ENCODE measurements at regions not wholly inside any gene's neighbourhood (a gene's known extent, or its start where the extent isn't known, plus 50 kb on each side); places are given as distances from the start of the nearest gene placed in this dataset.

DNA sequence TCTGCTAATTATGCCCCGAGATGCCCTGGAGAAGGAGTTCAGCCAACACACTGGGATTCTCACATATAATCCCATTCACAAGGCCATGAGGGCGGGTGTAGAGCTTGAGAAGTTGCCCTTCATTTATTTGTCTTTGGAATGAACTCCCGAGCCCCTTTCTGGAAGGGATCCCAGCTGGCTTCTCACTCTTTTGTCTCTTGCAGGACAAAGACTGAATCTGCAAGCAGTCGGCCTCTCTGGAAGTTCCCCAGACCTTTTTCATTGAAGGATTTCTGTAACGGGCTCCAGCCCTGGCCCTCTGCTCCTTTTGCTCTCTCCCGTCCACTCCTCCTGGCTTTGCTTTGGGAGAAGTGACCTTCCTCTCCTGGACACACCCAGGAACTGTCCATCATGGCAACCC is 163.3 kb upstream of the SFSWAP start:
- Histone ChIP-seq H2AK5ac (ENCODE audit: low read depth, low read length) (no peak overlapping the region), H2BK15ac (ENCODE audit: low read depth, low read length) (no peak overlapping the region), H3K79me1 (ENCODE audit: low read depth in 1 of 2, low read length in 2 of 2) (no peaks in the 10 kb centered on the region), H4K5ac (ENCODE audit: low read depth, low read length) (no peak overlapping the region), H4K8ac (ENCODE audit: low read depth in 2 of 2, low read length in 2 of 2) (no peak overlapping the region), H2BK5ac (ENCODE audit: low read depth, low read length, poor library complexity, severe bottlenecking) (no peak overlapping the region), H2BK120ac (ENCODE audit: low read depth, low read length) (no peak overlapping the region), H3K56ac (ENCODE audit: extremely low read depth, insufficient read depth, low read length) (no peak overlapping the region), H3K14ac (replicated peaks; ENCODE audit: low read depth, low read length) (no peak overlapping the region), H3K9me1 (ENCODE audit: insufficient read depth, low read length) (no peaks in the 10 kb centered on the region), H3K18ac (ENCODE audit: low read depth, low read length) (no peak overlapping the region), H3K36me3 (ENCODE audit: control insufficient read depth, insufficient read depth, low read length) (no peaks in the 10 kb centered on the region), H3K4me3 (ENCODE audit: insufficient read depth, low read depth, low read length) (no peak overlapping the region), H3K9ac (ENCODE audit: low read depth, low read length) (no peak overlapping the region), H3K27me3 (ENCODE audit: control insufficient read depth, insufficient read depth, low read length) (no peaks in the 10 kb centered on the region), H2AFZ (replicated peaks; ENCODE audit: low read length, poor library complexity) (no peak overlapping the region), H3K23ac (ENCODE audit: low read depth, low read length) (no peak overlapping the region), H2BK20ac (ENCODE audit: low read depth, low read length) (no peak overlapping the region), H4K20me1 (ENCODE audit: insufficient read depth, low read length) (no peaks in the 10 kb centered on the region), H3K9me3 (ENCODE audit: control insufficient read depth, insufficient read depth, low read length) (peaks cover 23% of the 10 kb centered on the region), H3K4me2 (ENCODE audit: low read depth, low read length) (no peak overlapping the region), H3K27ac (ENCODE audit: insufficient read depth, low read length) (no peak overlapping the region), H3K4me1 (ENCODE audit: control insufficient read depth, insufficient read depth, low read length) (no peaks in the 10 kb centered on the region), H2AK9ac (replicated peaks; ENCODE audit: low read depth, low read length, poor library complexity) (no peak overlapping the region), H3K4ac (ENCODE audit: low read depth, low read length) (no peak overlapping the region), H4K91ac (ENCODE audit: insufficient read depth, low read depth, low read length) (no peak overlapping the region)
- POLR2A ChIA-PET (ENCODE audit: unreplicated experiment): no interaction called here
- DNase-seq: no peak
- 25% methylated on average over 1 of the region's 6 CpGs; no CpG with 5 or more reads in 1 of the 2 experiments for WGBS, 2 experiments (ENCODE audit: extremely low coverage in 2 of 2, insufficient read length in 1 of 2)
- no peak for ATAC-seq (ENCODE audit: low read depth)
- no TSS peak for BruUV-seq (replicated peaks)
- dilution Hi-C loops (cut with HindIII; ENCODE audit: low sequenced_read_pairs, unreplicated experiment) (no loop called here), in situ Hi-C loops (cut with MboI; ENCODE audit: low sequenced_read_pairs) (no loop called here), intact Hi-C loops (cut with micrococcal nuclease) (no loop called here)
- TF ChIP-seq FOS (IDR thresholded peaks at IDR 0.05; ENCODE audit: low read depth, low read length) (no peak), RCOR1 (IDR thresholded peaks at IDR 0.05; ENCODE audit: insufficient replicate concordance, low read length) (no peak), MXI1 (IDR thresholded peaks at IDR 0.05; ENCODE audit: borderline replicate concordance, low read depth, low read length) (no peak), RFX5 (IDR thresholded peaks at IDR 0.05; ENCODE audit: low read depth, low read length) (no peak), CHD1 (IDR thresholded peaks at IDR 0.05; ENCODE audit: low read depth, low read length) (no peak), MAZ (IDR thresholded peaks at IDR 0.05; ENCODE audit: borderline replicate concordance, low read depth, low read length) (no peak), SMC3 (IDR thresholded peaks at IDR 0.05; ENCODE audit: low read depth, low read length) (no peak), POLR2A (IDR thresholded peaks at IDR 0.05; ENCODE audit: low read depth, low read length) (no peak), CEBPB (IDR thresholded peaks at IDR 0.05; ENCODE audit: low read depth, low read length) (no peak), BHLHE40 (IDR thresholded peaks at IDR 0.05; ENCODE audit: low read depth, low read length) (no peak), RAD21 (IDR thresholded peaks at IDR 0.05; ENCODE audit: low read length) (no peak), NFE2L2 (IDR thresholded peaks at IDR 0.05; ENCODE audit: low read depth, low read length) (no peak), MAFK (IDR thresholded peaks at IDR 0.05; ENCODE audit: low read depth, low read length) (no peak)
- TF ChIP-seq, protein P1, sequence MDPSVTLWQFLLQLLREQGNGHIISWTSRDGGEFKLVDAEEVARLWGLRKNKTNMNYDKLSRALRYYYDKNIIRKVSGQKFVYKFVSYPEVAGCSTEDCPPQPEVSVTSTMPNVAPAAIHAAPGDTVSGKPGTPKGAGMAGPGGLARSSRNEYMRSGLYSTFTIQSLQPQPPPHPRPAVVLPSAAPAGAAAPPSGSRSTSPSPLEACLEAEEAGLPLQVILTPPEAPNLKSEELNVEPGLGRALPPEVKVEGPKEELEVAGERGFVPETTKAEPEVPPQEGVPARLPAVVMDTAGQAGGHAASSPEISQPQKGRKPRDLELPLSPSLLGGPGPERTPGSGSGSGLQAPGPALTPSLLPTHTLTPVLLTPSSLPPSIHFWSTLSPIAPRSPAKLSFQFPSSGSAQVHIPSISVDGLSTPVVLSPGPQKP (IDR thresholded peaks at IDR 0.05; ENCODE audit: borderline replicate concordance, low read depth, low read length): no peak
- TF ChIP-seq, protein P2, sequence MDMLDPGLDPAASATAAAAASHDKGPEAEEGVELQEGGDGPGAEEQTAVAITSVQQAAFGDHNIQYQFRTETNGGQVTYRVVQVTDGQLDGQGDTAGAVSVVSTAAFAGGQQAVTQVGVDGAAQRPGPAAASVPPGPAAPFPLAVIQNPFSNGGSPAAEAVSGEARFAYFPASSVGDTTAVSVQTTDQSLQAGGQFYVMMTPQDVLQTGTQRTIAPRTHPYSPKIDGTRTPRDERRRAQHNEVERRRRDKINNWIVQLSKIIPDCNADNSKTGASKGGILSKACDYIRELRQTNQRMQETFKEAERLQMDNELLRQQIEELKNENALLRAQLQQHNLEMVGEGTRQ (IDR thresholded peaks at IDR 0.05; ENCODE audit: low read depth, low read length): no peak
- TF ChIP-seq, protein P3, sequence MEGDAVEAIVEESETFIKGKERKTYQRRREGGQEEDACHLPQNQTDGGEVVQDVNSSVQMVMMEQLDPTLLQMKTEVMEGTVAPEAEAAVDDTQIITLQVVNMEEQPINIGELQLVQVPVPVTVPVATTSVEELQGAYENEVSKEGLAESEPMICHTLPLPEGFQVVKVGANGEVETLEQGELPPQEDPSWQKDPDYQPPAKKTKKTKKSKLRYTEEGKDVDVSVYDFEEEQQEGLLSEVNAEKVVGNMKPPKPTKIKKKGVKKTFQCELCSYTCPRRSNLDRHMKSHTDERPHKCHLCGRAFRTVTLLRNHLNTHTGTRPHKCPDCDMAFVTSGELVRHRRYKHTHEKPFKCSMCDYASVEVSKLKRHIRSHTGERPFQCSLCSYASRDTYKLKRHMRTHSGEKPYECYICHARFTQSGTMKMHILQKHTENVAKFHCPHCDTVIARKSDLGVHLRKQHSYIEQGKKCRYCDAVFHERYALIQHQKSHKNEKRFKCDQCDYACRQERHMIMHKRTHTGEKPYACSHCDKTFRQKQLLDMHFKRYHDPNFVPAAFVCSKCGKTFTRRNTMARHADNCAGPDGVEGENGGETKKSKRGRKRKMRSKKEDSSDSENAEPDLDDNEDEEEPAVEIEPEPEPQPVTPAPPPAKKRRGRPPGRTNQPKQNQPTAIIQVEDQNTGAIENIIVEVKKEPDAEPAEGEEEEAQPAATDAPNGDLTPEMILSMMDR (conservative IDR thresholded peaks at IDR 0.05; ENCODE audit: low read depth, low read length): no peak
- CTCF ChIA-PET: no interaction called here

Measured in IMR-90 (cell line).